Nephron (organoid): ENCODE measurements at regions not wholly inside any gene's neighbourhood (a gene's known extent, or its start where the extent isn't known, plus 50 kb on each side); places are given as distances from the start of the nearest gene placed in this dataset.

ENCODE experiments used
- H3K27ac Mint-ChIP-seq, 3 experiments: 2 replicates each; pipeline ENCODE4 v1.8.0; 2020; ENCODE audit warnings: mixed read lengths in 3 of 3, mild to moderate bottlenecking in 2 of 3, moderate library complexity in 1 of 3
- H3K27me3 Mint-ChIP-seq: 2 replicates; pipeline ENCODE4 v1.8.0; 2021; ENCODE audit warnings: low read depth, mild to moderate bottlenecking, moderate library complexity, mixed read lengths
- H3K36me3 Mint-ChIP-seq: 2 replicates; pipeline ENCODE4 v1.8.0; 2020; ENCODE audit warnings: low read depth, mixed read lengths
- H3K4me1 Mint-ChIP-seq: 2 replicates; pipeline ENCODE4 v1.8.0; 2020; ENCODE audit warnings: mixed read lengths
- H3K4me3 Mint-ChIP-seq, 3 experiments: 2 replicates each; pipeline ENCODE4 v1.8.0; 2020; ENCODE audit warnings: mild to moderate bottlenecking in 3 of 3, mixed read lengths in 3 of 3, moderate library complexity in 2 of 3
- H3K9me3 Mint-ChIP-seq: 2 replicates; pipeline ENCODE4 v1.8.0; 2020; ENCODE audit warnings: mixed read lengths
- CTCF ChIP-seq, 3 experiments: fragments of 200-600 bp; sonication (generic); IDR thresholded peaks; one replicate each; pipeline ENCODE4 v1.5.0; 2021; ENCODE audit warnings: antibody characterized with exemption in 3 of 3; ENCODE audit not compliant: unreplicated experiment in 3 of 3

- Mint-ChIP-seq H3K27me3 (no peaks in the 10 kb centered on the region), H3K4me1 (peaks cover 11% of the 10 kb centered on the region), H3K36me3 (no peaks in the 10 kb centered on the region), H3K27ac (peak overlapping the region in 2 of 3 experiments; percentile 74 to 84), H3K4me3 (no peak overlapping the region), H3K9me3 (no peaks in the 10 kb centered on the region)
- TF ChIP-seq CTCF (IDR thresholded peaks at IDR 0.05; ENCODE audit: unreplicated experiment in 3 of 3): no peak
Observed at GRCh38 chr15:35150361-35150760, 65.3 kb upstream of the NANOGP8 start.

- Mint-ChIP-seq H3K9me3 (no peaks in the 10 kb centered on the region), H3K27me3 (no peaks in the 10 kb centered on the region), H3K27ac (peak overlapping the region in 1 of 3 experiments; percentile 72), H3K4me1 (peaks cover 29% of the 10 kb centered on the region), H3K36me3 (no peaks in the 10 kb centered on the region), H3K4me3 (no peak overlapping the region)
- no peak for TF ChIP-seq CTCF (IDR thresholded peaks at IDR 0.05; ENCODE audit: unreplicated experiment in 3 of 3)
Observed at GRCh38 chr15:35145336-35145735, 60.2 kb upstream of the NANOGP8 start.

- H3K4me1 Mint-ChIP-seq: peaks cover 25% of the 10 kb centered on the region
- TF ChIP-seq CTCF (IDR thresholded peaks at IDR 0.05; ENCODE audit: unreplicated experiment in 3 of 3): no peak
- H3K27ac Mint-ChIP-seq: peak overlapping the region; percentile 87 to 96 (median 92)
- no peaks in the 10 kb centered on the region for H3K36me3 Mint-ChIP-seq
- H3K27me3 Mint-ChIP-seq: no peaks in the 10 kb centered on the region
- H3K4me3 Mint-ChIP-seq: no peak overlapping the region
- H3K9me3 Mint-ChIP-seq: no peaks in the 10 kb centered on the region
Observed at GRCh38 chr15:35142578-35142977, 57.5 kb upstream of the NANOGP8 start.

- Mint-ChIP-seq H3K4me1 (peaks cover 25% of the 10 kb centered on the region), H3K36me3 (no peaks in the 10 kb centered on the region), H3K9me3 (no peaks in the 10 kb centered on the region), H3K27me3 (no peaks in the 10 kb centered on the region), H3K27ac (peak overlapping the region; percentile 87 to 96 (median 92)), H3K4me3 (no peak overlapping the region)
- no peak for TF ChIP-seq CTCF (IDR thresholded peaks at IDR 0.05; ENCODE audit: unreplicated experiment in 3 of 3)
Observed at GRCh38 chr15:35141743-35142471, 56.8 kb upstream of the NANOGP8 start.

GRCh38 chr15:35139822-35140221, 54.7 kb upstream of the NANOGP8 start:
- TF ChIP-seq CTCF (IDR thresholded peaks at IDR 0.05; ENCODE audit: unreplicated experiment in 3 of 3): no peak
- H3K27ac Mint-ChIP-seq: peak overlapping the region in 1 of 3 experiments; percentile 21

GRCh38 chr15:35137190-35137574, 52.1 kb upstream of the NANOGP8 start:
- H3K27me3 Mint-ChIP-seq: no peaks in the 10 kb centered on the region
- TF ChIP-seq CTCF (IDR thresholded peaks at IDR 0.05; ENCODE audit: unreplicated experiment in 3 of 3): no peak
- H3K4me3 Mint-ChIP-seq: no peak overlapping the region
- no peak overlapping the region for H3K27ac Mint-ChIP-seq
- no peaks in the 10 kb centered on the region for H3K36me3 Mint-ChIP-seq
- H3K4me1 Mint-ChIP-seq: peaks cover 19% of the 10 kb centered on the region
- H3K9me3 Mint-ChIP-seq: no peaks in the 10 kb centered on the region

More at GRCh38 chr15:35139822-35140221, 54.7 kb upstream of the NANOGP8 start:
- H3K27me3 Mint-ChIP-seq: no peaks in the 10 kb centered on the region
- no peaks in the 10 kb centered on the region for H3K36me3 Mint-ChIP-seq
- no peaks in the 10 kb centered on the region for H3K9me3 Mint-ChIP-seq
- peaks cover 25% of the 10 kb centered on the region for H3K4me1 Mint-ChIP-seq
- H3K4me3 Mint-ChIP-seq: no peak overlapping the region
